NCI-H2227 treated with DMSO at 0.1 percent for 48 hours (cell line): ENCODE measurements at regions not wholly inside any gene's neighbourhood (a gene's known extent, or its start where the extent isn't known, plus 50 kb on each side); places are given as distances from the start of the nearest gene placed in this dataset.

Experiments
- DNase-seq: peaks from one replicate; lab custom pipeline; 2025; lab: John Stamatoyannopoulos, UW

DNA sequence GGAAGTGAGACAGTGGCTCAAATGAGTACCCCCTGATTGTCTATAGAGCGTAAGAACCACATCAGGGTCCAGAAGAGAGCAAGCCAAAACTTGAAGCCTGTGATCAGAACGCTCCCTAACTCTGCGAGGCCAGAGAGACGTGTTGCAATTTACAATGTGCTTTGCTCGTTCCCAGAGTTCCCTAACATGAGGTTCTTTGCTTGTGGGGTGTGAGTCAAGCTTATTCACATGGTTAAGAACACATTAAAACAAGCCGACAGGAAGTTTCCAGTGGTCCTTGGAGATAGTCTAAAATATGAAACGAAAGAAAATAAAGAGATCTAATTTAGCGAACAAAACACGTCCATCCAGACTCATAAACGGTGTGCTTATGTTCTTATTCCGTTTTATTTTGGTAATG is 702.3 kb downstream of the TRIML1 start:
- no peak for DNase-seq

GRCh38 chr4:188854436-188854835 is 715.2 kb downstream of the TRIML1 start:
- no peak for DNase-seq

DNA sequence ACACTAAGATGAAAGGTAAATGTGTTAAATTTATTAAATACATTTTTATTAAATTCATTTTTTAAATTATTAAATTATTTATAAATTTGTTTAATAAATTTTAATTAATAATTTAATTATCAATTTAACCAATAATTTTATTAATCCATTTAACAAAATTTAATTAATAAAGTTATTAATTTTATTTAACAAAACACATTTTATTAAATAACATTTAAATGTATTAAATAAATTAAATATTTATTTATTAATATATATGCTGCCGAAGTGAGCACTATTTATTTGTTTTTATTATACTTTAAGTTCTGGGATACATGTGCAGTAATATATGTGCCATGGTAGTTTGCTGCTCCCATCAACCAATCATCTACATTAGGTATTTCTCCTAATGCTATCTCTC is 719.5 kb downstream of the TRIML1 start:
- DNase-seq, result no peak

DNA sequence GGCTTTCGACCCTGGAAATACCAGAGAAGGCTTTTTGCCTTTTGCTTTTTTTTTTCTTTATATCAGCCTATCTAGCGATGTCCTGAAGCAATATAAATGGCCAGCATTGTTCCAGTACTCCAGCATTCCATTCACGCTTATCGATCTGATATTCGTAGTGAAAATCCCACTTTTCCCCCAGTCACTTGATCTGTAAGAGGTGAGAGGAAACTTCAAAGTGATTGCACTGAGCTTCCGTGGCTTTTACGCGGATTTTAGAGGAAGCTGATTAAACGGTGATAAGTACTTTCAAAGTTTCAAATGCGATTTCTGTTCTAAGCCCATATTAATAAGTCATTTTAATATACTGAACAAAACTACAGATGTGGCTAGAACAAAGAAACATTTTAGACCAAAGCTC is 725.5 kb downstream of the TRIML1 start:
- DNase-seq, result no peak

- DNase-seq, result no peak
Observed at GRCh38 chr4:188867796-188868195, 728.6 kb downstream of the TRIML1 start.

GRCh38 chr4:188869581-188869980 is 730.3 kb downstream of the TRIML1 start:
- DNase-seq, result no peak

GRCh38 chr4:188872809-188873208 is 733.6 kb downstream of the TRIML1 start:
- no peak for DNase-seq

- no peak for DNase-seq
Observed at GRCh38 chr4:188876881-188877280, 737.6 kb downstream of the TRIML1 start.

DNA sequence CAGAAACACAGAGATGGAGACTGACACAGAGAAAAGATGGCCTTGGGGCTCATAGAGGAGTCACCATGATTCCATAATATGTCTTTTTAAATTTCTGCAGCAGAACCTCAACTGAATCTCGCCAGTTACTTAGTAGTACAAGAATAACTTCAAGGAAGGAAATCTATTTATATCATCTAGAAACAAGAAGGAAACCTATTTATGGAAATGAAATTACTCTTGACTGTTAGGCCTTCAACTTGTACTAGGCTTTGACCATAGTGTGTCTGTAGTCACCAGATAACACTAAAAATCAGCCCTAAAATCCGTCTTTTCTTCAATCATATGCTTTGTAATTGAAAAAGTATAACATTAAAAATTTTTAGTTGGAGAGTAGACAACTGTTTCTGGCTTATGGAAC is 740.4 kb downstream of the TRIML1 start:
- DNase-seq, result no peak

- DNase-seq, result no peak
Observed at GRCh38 chr4:188887905-188888304, 748.7 kb downstream of the TRIML1 start.

- DNase-seq, result no peak
Observed at GRCh38 chr4:188892837-188893236, 753.6 kb downstream of the TRIML1 start.

GRCh38 chr4:188903986-188904385 is 764.7 kb downstream of the TRIML1 start:
- no peak for DNase-seq

DNA sequence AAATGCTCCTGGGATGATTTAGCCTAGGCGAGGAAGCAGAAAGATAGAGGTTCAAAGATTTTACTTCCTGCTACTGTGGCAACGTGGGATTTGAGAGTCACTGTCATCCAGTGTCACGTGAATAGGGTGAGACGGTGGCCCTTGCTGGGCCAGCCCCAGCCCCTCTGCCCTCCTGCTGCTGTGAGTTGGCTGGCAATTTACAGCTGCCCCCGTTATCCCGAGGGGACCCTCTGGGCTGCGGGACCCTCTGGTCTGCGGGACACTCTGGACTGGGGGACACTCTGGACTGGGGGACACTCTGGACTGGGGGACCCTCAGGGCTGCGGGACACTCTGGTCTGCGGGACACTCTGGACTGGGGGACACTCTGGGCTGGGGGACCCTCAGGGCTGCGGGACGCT is 765.4 kb downstream of the TRIML1 start:
- DNase-seq, result no peak

DNA sequence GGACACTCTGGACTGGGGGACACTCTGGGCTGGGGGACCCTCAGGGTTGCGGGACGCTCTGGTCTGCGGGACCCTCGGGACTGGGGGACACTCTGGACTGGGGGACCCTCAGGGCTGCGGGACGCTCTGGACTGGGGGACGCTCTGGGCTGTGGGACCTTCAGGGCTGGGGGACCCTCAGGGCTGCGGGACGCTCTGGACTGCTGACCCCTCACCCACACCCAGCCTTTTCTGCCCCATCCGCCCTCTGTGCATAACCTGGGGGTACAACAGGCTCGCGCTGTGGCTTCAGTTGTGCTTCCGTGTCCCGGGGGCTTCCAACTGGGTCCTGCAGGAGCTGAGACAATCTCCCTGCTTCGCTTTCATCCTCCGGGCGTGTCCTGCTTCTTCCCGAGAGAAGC is 766.0 kb downstream of the TRIML1 start:
- no peak for DNase-seq

- no peak for DNase-seq
Observed at GRCh38 chr4:188911199-188911598, 772.0 kb downstream of the TRIML1 start.

DNA sequence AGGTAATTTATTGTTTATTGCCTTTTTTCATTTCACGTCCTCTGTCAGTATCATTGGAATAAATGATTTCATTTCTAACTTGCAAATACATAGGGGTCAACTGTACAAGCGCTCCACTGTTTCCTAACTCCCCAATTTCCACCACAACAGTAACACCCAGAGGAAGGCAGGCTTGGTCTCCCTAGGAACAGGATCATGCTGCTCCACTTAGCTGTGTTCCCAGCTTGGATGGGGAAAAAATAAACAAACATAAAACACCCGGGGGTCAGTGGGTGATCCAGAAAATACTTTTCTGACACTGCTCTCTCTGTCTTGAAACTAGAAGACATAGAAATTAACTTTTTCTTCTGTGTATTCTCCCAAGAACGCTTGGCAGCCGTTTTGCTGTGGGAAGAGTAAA is 772.5 kb downstream of the TRIML1 start:
- DNase-seq, result no peak

DNA sequence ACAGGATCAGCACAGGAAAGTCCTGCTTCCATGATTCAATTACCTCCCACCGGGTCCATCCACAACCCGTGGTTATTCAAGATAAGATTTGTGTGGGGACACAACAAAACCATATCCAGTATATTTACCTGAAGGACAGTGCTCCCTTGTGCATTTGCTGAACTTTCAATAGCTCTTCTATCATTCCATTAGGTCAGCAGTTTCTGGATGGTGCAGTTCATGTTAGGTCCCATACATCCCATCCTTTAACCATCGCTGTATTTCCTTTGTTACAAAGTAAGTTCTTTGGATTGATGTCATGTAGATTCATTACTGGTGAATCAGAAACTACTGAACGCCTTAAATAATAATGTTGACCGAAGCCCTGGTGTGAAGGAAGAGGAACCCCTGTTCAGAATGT is 775.9 kb downstream of the TRIML1 start:
- no peak for DNase-seq

GRCh38 chr4:188918787-188919186 is 779.5 kb downstream of the TRIML1 start:
- DNase-seq, result no peak

- DNase-seq, result no peak
Observed at GRCh38 chr4:188930822-188931221, 791.6 kb downstream of the TRIML1 start.

DNA sequence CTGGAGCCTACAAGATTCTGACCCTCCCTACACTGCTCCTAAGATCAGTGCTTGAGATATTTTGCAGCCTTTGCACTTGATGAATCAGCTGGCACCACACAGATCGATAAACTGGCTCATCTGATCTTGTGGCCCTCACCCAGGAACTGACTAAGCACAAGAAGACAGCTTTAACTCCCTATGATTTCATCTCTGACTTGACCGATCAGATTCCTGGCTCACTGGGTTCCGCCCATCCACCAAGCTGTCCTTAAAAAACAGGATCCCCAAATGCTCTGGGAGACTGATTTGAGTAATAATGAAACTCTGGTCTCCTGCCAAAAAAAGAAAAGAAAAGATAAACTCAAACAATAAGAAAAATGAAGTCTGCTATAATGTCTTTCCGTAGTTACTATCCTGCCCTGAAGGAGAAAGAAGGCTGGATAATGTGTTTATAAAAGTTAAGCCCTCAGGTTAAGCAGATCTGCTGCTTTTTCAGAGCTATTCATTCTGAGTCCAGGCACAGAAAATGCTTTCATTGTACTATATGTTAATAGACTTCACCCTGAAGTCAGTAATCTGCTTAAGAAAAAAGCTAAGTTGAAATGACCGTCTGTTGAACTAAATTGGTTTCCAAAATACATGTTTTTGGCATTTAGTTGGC is 795.2 kb downstream of the TRIML1 start:
- no peak for DNase-seq

DNA sequence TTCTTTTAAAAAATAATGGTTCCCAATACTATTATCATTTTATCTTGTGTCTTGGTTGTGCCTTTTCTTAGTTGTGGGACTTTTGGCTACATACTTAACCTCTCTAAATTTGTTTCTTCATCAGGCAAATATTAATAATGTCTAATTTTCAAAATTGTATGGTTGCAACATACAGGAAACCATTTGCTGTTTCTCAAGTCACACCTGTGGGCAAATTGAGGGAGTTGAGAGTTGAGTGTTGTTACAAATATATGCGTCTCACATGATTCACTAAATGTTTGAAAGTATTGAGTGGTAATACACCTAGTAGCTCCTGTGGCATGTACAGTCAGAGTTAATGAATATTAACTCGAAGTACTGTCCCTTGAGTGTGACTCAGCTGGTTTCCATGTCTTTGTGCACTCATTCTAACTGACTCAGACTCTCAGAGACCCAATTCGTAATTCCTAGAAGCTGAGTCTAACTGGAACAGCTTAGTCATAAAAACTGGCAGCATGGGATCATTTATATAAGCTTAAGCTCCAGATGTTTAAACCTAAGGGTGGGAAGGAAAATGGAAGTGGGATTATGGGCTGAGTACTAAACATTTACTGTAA is 802.4 kb downstream of the TRIML1 start:
- DNase-seq, result no peak

DNA sequence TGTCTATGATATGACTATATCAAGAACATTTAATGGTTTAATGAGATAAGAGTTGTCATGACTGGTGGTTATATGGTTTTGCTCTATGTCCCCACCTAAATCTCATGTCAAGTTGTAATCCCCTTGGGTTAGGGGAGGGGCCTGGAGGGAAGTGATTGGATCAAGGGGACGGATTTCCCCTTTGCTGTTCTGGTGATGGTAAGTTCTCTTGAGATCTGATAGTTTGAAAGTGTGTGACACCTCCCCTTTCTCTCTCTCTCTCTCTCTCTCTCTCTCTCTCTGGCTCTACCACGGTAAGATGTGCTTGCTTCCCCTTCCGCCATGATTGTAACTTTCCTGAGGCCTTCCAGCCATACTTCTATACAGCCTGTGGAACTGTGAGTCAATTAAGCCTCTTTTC is 803.4 kb downstream of the TRIML1 start:
- DNase-seq, result no peak

- no peak for DNase-seq
Observed at GRCh38 chr4:188949596-188949995, 810.4 kb downstream of the TRIML1 start.

GRCh38 chr4:188955066-188955465 is 815.8 kb downstream of the TRIML1 start:
- DNase-seq, result no peak
